Ecto neural progenitor cell (in vitro differentiated cells): ENCODE measurements at regions not wholly inside any gene's neighbourhood (a gene's known extent, or its start where the extent isn't known, plus 50 kb on each side); places are given as distances from the start of the nearest gene placed in this dataset.

Source experiments
- DNase-seq: peaks from one replicate; pipeline ENCODE4 v3.0.0-alpha.2; 2018; ENCODE audit warnings: low spot score

- DNase-seq = no peak
These were observed 634.0 kb downstream of the OTOL1 start for GRCh38 chr3:162130582-162130981.

GRCh38 chr3:162132981-162133380, 636.4 kb downstream of the OTOL1 start:
- no peak for DNase-seq

- no peak for DNase-seq
These were observed 638.0 kb downstream of the OTOL1 start for GRCh38 chr3:162134571-162134970.

- no peak for DNase-seq
These were observed 639.5 kb downstream of the OTOL1 start for GRCh38 chr3:162136136-162136535.

GRCh38 chr3:162138509-162138908, 641.9 kb downstream of the OTOL1 start:
- no peak for DNase-seq

GRCh38 chr3:162139841-162140240, 643.2 kb downstream of the OTOL1 start:
- no peak for DNase-seq

- DNase-seq = no peak
These were observed 644.7 kb downstream of the OTOL1 start for GRCh38 chr3:162141272-162141791.

GRCh38 chr3:162142511-162142910, 645.9 kb downstream of the OTOL1 start:
- DNase-seq = no peak

GRCh38 chr3:162143180-162143579, 646.6 kb downstream of the OTOL1 start:
- no peak for DNase-seq

- no peak for DNase-seq
These were observed 651.4 kb downstream of the OTOL1 start for GRCh38 chr3:162147996-162148395.

GRCh38 chr3:162150790-162151189, 654.2 kb downstream of the OTOL1 start:
- DNase-seq = no peak

- no peak for DNase-seq
These were observed 656.0 kb downstream of the OTOL1 start for GRCh38 chr3:162152636-162153035.

GRCh38 chr3:162161595-162161994, 665.0 kb downstream of the OTOL1 start:
- DNase-seq = no peak

- no peak for DNase-seq
These were observed 668.7 kb downstream of the OTOL1 start for GRCh38 chr3:162165346-162165745.

GRCh38 chr3:162166543-162166942, 669.9 kb downstream of the OTOL1 start:
- DNase-seq = no peak

GRCh38 chr3:162168715-162169114, 672.1 kb downstream of the OTOL1 start:
- no peak for DNase-seq

- DNase-seq = no peak
These were observed 674.0 kb downstream of the OTOL1 start for GRCh38 chr3:162170581-162170980.

GRCh38 chr3:162171970-162172369, 675.4 kb downstream of the OTOL1 start:
- DNase-seq = no peak

- DNase-seq = no peak
These were observed 678.5 kb downstream of the OTOL1 start for GRCh38 chr3:162175145-162175544.

GRCh38 chr3:162175878-162176277, 679.3 kb downstream of the OTOL1 start:
- DNase-seq = no peak

- no peak for DNase-seq
These were observed 686.8 kb downstream of the OTOL1 start for GRCh38 chr3:162183440-162183839.

- no peak for DNase-seq
These were observed 695.9 kb downstream of the OTOL1 start for GRCh38 chr3:162192340-162193029.

GRCh38 chr3:162193148-162194095, 696.8 kb downstream of the OTOL1 start:
- no peak for DNase-seq
